Fibroblast of lung (primary cell): ENCODE measurements at regions not wholly inside any gene's neighbourhood (a gene's known extent, or its start where the extent isn't known, plus 50 kb on each side); places are given as distances from the start of the nearest gene placed in this dataset.

Source experiments
- DNase-seq, 2 donors: peaks; one replicate each; pipeline versions ENCODE4 v3.0.0 to v3.0.0-alpha.2; 2010; ENCODE audit warnings: low read depth in 2 of 2
- H2AFZ ChIP-seq: 2 replicates; pipeline ENCODE4 v1.5.1; 2012; ENCODE audit warnings: low read length, control low read depth, inconsistent platforms
- H3K27ac ChIP-seq: 2 replicates; pipeline ENCODE4 v1.5.1; 2011; ENCODE audit warnings: low read length, control low read depth; ENCODE audit not compliant: insufficient read depth
- H3K27me3 ChIP-seq: 2 replicates; pipeline ENCODE4 v1.5.1; 2011; ENCODE audit warnings: mild to moderate bottlenecking, low read length; ENCODE audit not compliant: control insufficient read depth, insufficient read depth
- H3K36me3 ChIP-seq: 2 replicates; pipeline ENCODE4 v1.5.1; 2011; ENCODE audit warnings: low read length; ENCODE audit not compliant: control insufficient read depth, insufficient read depth
- H3K4me1 ChIP-seq: 2 replicates; pipeline ENCODE4 v1.5.1; 2011; ENCODE audit warnings: low read length; ENCODE audit not compliant: control insufficient read depth, insufficient read depth; ENCODE audit errors: extremely low read depth
- H3K4me2 ChIP-seq: 2 replicates; pipeline ENCODE4 v1.5.1; 2011; ENCODE audit warnings: low read length, control low read depth; ENCODE audit not compliant: insufficient read depth; ENCODE audit errors: extremely low read depth
- H3K4me3 ChIP-seq, 4 experiments: fragments of 200-600 bp in 1 of 4; sonication (generic) in 1 of 4; replicated peaks in 1 of 4; 2 replicates each; pipeline ENCODE4 v1.5.1; 2011 to 2016; ENCODE audit warnings: low read length in 4 of 4, low read depth in 3 of 4, mild to moderate bottlenecking in 3 of 4, control low read depth in 2 of 4, inconsistent platforms in 1 of 4, mixed read lengths in 1 of 4; ENCODE audit not compliant: insufficient read depth in 1 of 4; ENCODE audit errors: control extremely low read depth in 1 of 4
- H3K79me2 ChIP-seq: 2 replicates; pipeline ENCODE4 v1.5.1; 2012; ENCODE audit warnings: mild to moderate bottlenecking, low read length, inconsistent platforms; ENCODE audit not compliant: control insufficient read depth, insufficient read depth
- H3K9ac ChIP-seq: 2 replicates; pipeline ENCODE4 v1.5.1; 2011; ENCODE audit warnings: mild to moderate bottlenecking, low read length, control low read depth; ENCODE audit not compliant: insufficient read depth
- H3K9me3 ChIP-seq: 2 replicates; pipeline ENCODE4 v1.5.1; 2012; ENCODE audit warnings: low read depth, low read length; ENCODE audit not compliant: control insufficient read depth, insufficient read depth
- H4K20me1 ChIP-seq: 2 replicates; pipeline ENCODE4 v1.5.1; 2011; ENCODE audit warnings: low read length; ENCODE audit not compliant: control insufficient read depth, insufficient read depth; ENCODE audit errors: extremely low read depth
- CTCF ChIP-seq, 2 donors: IDR thresholded peaks in 1 of 2; conservative IDR thresholded peaks in 1 of 2; 1 replicate in 1 of 2; 2 replicates in 1 of 2; pipeline ENCODE4 v1.5.1; 2011 to 2012; ENCODE audit warnings: low read length in 2 of 2, control low read depth in 1 of 2, inconsistent platforms in 1 of 2, low read depth in 1 of 2, mild to moderate bottlenecking in 1 of 2
- EZH2 ChIP-seq: IDR thresholded peaks from 2 replicates; pipeline ENCODE4 v1.5.1; 2012; ENCODE audit warnings: low read length, control low read depth, mild to moderate bottlenecking; ENCODE audit errors: missing control alignments

GRCh38 chr21:18545908-18546307 lies 142.3 kb upstream of the TMPRSS15 start:
- Histone ChIP-seq H3K4me3 (no peak overlapping the region), H3K4me2 (no peak overlapping the region), H3K36me3 (no peaks in the 10 kb centered on the region), H3K79me2 (no peaks in the 10 kb centered on the region), H3K4me1 (no peaks in the 10 kb centered on the region), H3K9me3 (no peaks in the 10 kb centered on the region), H3K9ac (no peak overlapping the region), H3K27me3 (no peaks in the 10 kb centered on the region), H4K20me1 (no peaks in the 10 kb centered on the region), H3K27ac (no peak overlapping the region), H2AFZ (no peak overlapping the region)
- peak; percentile 20 to 71 for DNase-seq
- TF ChIP-seq CTCF (conservative IDR thresholded peaks at IDR 0.05 in 1 of 2, IDR thresholded peaks at IDR 0.05 in 1 of 2; ENCODE audit: low read depth in 1 of 2, low read length in 2 of 2) (no peak), EZH2 (no peak)

- TF ChIP-seq CTCF (conservative IDR thresholded peaks at IDR 0.05 in 1 of 2, IDR thresholded peaks at IDR 0.05 in 1 of 2; ENCODE audit: low read depth in 1 of 2, low read length in 2 of 2), result no peak
- TF ChIP-seq EZH2, result no peak
- Histone ChIP-seq H2AFZ (no peak overlapping the region), H3K27me3 (no peaks in the 10 kb centered on the region), H3K4me1 (no peaks in the 10 kb centered on the region), H3K4me3 (no peak overlapping the region), H4K20me1 (no peaks in the 10 kb centered on the region), H3K79me2 (no peaks in the 10 kb centered on the region), H3K9me3 (no peaks in the 10 kb centered on the region), H3K4me2 (no peak overlapping the region), H3K36me3 (no peaks in the 10 kb centered on the region), H3K27ac (no peak overlapping the region), H3K9ac (no peak overlapping the region)
- no peak for DNase-seq
Measured at GRCh38 chr21:18547347-18547746, 143.8 kb upstream of the TMPRSS15 start.

GRCh38 chr21:18548249-18548648 lies 144.7 kb upstream of the TMPRSS15 start:
- Histone ChIP-seq H3K27ac (no peak overlapping the region), H3K4me3 (no peak overlapping the region), H3K79me2 (no peaks in the 10 kb centered on the region), H3K36me3 (no peaks in the 10 kb centered on the region), H3K9me3 (no peaks in the 10 kb centered on the region), H3K4me2 (no peak overlapping the region), H3K27me3 (no peaks in the 10 kb centered on the region), H3K4me1 (no peaks in the 10 kb centered on the region), H3K9ac (no peak overlapping the region), H2AFZ (no peak overlapping the region), H4K20me1 (no peaks in the 10 kb centered on the region)
- TF ChIP-seq CTCF (conservative IDR thresholded peaks at IDR 0.05 in 1 of 2, IDR thresholded peaks at IDR 0.05 in 1 of 2; ENCODE audit: low read depth in 1 of 2, low read length in 2 of 2) (no peak), EZH2 (no peak)
- DNase-seq, result no peak
